ENCODE measurements at regions not wholly inside any gene's neighbourhood (a gene's known extent, or its start where the extent isn't known, plus 50 kb on each side); places are given as distances from the start of the nearest gene placed in this dataset.

DNA sequence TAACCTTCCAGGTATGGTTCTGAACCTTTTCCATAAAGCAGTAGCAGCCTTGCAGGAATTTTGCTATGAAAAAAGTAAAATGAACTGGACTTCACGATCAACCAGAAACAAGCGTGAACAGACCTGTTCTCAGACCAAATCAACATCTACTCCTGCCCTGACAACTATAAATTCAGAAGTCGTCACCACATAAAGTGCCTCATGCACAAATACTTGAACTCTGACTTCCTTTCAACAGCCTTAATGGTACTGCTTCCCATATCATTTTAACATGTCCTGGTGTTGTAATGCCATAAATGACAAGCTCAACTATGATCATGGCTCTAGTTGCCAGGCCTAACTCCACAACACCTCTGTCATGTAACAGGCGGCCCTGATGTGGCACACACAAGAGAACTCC, 262.4 kb downstream of the MTX2 start:
- H3K4me3 ChIP-seq (ENCODE audit: low read depth, low read length) = no peak overlapping the region
- no peaks in the 10 kb centered on the region for H3K36me3 ChIP-seq (ENCODE audit: control insufficient read depth in 2 of 2, insufficient read depth in 1 of 2, low read length in 2 of 2)
- ChIA-PET POLR2A (no interaction called here), CTCF (no interaction called here)
- H3K9me3 ChIP-seq (ENCODE audit: control insufficient read depth, insufficient read depth, low read depth, low read length) = no peaks in the 10 kb centered on the region
- no peak overlapping the region for H3K27ac ChIP-seq (ENCODE audit: extremely low read depth, low read depth, low read length)
- no peaks in the 10 kb centered on the region for H3K4me1 ChIP-seq (ENCODE audit: control insufficient read depth, insufficient read depth, low read length)
- no peak for TF ChIP-seq SP2 (tag by site-specific recombination; IDR thresholded peaks at IDR 0.05)
- TF ChIP-seq, protein P1, sequence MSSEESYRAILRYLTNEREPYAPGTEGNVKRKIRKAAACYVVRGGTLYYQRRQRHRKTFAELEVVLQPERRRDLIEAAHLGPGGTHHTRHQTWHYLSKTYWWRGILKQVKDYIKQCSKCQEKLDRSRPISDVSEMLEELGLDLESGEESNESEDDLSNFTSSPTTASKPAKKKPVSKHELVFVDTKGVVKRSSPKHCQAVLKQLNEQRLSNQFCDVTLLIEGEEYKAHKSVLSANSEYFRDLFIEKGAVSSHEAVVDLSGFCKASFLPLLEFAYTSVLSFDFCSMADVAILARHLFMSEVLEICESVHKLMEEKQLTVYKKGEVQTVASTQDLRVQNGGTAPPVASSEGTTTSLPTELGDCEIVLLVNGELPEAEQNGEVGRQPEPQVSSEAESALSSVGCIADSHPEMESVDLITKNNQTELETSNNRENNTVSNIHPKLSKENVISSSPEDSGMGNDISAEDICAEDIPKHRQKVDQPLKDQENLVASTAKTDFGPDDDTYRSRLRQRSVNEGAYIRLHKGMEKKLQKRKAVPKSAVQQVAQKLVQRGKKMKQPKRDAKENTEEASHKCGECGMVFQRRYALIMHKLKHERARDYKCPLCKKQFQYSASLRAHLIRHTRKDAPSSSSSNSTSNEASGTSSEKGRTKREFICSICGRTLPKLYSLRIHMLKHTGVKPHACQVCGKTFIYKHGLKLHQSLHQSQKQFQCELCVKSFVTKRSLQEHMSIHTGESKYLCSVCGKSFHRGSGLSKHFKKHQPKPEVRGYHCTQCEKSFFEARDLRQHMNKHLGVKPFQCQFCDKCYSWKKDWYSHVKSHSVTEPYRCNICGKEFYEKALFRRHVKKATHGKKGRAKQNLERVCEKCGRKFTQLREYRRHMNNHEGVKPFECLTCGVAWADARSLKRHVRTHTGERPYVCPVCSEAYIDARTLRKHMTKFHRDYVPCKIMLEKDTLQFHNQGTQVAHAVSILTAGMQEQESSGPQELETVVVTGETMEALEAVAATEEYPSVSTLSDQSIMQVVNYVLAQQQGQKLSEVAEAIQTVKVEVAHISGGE (tag by site-specific recombination; conservative IDR thresholded peaks at IDR 0.05; ENCODE audit: low read depth) = no peak
- TF ChIP-seq GLIS1 (tag by site-specific recombination; IDR thresholded peaks at IDR 0.05) = no peak
- peak; percentile 82 for TF ChIP-seq FEZF1 (tag by site-specific recombination; IDR thresholded peaks at IDR 0.05)
- TF ChIP-seq, protein P2, sequence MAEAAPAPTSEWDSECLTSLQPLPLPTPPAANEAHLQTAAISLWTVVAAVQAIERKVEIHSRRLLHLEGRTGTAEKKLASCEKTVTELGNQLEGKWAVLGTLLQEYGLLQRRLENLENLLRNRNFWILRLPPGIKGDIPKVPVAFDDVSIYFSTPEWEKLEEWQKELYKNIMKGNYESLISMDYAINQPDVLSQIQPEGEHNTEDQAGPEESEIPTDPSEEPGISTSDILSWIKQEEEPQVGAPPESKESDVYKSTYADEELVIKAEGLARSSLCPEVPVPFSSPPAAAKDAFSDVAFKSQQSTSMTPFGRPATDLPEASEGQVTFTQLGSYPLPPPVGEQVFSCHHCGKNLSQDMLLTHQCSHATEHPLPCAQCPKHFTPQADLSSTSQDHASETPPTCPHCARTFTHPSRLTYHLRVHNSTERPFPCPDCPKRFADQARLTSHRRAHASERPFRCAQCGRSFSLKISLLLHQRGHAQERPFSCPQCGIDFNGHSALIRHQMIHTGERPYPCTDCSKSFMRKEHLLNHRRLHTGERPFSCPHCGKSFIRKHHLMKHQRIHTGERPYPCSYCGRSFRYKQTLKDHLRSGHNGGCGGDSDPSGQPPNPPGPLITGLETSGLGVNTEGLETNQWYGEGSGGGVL (tag by site-specific recombination; IDR thresholded peaks at IDR 0.05) = no peak
- TF ChIP-seq GLI2 (tag by site-specific recombination; IDR thresholded peaks at IDR 0.05; ENCODE audit: borderline replicate concordance, low read depth) = 0 out of 2 replicates have a peak, but pooled peaks have one; percentile 20
- peak; percentile 57 for TF ChIP-seq ZBTB17 (tag by site-specific recombination; IDR thresholded peaks at IDR 0.05)
- TF ChIP-seq ZNF701 (tag by site-specific recombination; IDR thresholded peaks at IDR 0.05) = no peak
- TF ChIP-seq, protein P3, sequence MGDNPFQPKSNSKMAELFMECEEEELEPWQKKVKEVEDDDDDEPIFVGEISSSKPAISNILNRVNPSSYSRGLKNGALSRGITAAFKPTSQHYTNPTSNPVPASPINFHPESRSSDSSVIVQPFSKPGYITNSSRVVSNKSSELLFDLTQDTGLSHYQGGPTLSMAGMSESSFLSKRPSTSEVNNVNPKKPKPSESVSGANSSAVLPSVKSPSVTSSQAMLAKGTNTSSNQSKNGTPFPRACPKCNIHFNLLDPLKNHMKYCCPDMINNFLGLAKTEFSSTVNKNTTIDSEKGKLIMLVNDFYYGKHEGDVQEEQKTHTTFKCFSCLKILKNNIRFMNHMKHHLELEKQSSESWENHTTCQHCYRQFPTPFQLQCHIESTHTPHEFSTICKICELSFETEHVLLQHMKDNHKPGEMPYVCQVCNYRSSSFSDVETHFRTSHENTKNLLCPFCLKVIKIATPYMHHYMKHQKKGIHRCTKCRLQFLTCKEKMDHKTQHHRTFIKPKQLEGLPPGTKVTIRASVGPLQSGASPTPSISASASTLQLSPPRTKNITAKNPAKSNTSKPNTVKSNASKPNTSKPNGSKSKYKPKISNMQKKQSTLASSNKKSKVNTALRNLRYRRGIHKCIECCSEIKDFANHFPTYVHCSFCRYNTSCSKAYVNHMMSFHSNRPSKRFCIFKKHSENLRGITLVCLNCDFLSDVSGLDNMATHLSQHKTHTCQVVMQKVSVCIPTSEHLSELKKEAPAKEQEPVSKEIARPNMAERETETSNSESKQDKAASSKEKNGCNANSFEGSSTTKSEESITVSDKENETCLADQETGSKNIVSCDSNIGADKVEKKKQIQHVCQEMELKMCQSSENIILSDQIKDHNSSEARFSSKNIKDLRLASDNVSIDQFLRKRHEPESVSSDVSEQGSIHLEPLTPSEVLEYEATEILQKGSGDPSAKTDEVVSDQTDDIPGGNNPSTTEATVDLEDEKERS (tag by site-specific recombination; IDR thresholded peaks at IDR 0.05) = no peak
- TF ChIP-seq ZFP41 (tag by site-specific recombination; IDR thresholded peaks at IDR 0.05; ENCODE audit: borderline replicate concordance) = no peak
- TF ChIP-seq ZNF561 (tag by site-specific recombination; IDR thresholded peaks at IDR 0.05; ENCODE audit: borderline replicate concordance) = 0 out of 2 replicates have a peak, but pooled peaks have one; percentile 29
- TF ChIP-seq ZNF155 (tag by site-specific recombination; IDR thresholded peaks at IDR 0.05) = no peak
- TF ChIP-seq ZNF510 (tag by site-specific recombination; IDR thresholded peaks at IDR 0.05; ENCODE audit: insufficient replicate concordance) = no peak
- TF ChIP-seq, protein P4, sequence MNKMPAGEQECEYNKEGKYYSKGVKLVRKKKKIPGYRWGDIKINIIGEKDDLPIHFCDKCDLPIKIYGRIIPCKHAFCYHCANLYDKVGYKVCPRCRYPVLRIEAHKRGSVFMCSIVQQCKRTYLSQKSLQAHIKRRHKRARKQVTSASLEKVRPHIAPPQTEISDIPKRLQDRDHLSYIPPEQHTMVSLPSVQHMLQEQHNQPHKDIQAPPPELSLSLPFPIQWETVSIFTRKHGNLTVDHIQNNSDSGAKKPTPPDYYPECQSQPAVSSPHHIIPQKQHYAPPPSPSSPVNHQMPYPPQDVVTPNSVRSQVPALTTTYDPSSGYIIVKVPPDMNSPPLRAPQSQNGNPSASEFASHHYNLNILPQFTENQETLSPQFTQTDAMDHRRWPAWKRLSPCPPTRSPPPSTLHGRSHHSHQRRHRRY (tag by site-specific recombination; IDR thresholded peaks at IDR 0.05) = no peak
- no peak for TF ChIP-seq ZNF239 (tag by site-specific recombination; IDR thresholded peaks at IDR 0.05)
- no peak for TF ChIP-seq ZNF133 (tag by site-specific recombination; IDR thresholded peaks at IDR 0.05)
- TF ChIP-seq ZNF48 (tag by site-specific recombination; IDR thresholded peaks at IDR 0.05) = no peak
- TF ChIP-seq SCRT1 (tag by site-specific recombination; IDR thresholded peaks at IDR 0.05; ENCODE audit: borderline replicate concordance) = no peak
- no peak for TF ChIP-seq ZFHX2 (tag by site-specific recombination; conservative IDR thresholded peaks at IDR 0.05)
- TF ChIP-seq, protein P5, sequence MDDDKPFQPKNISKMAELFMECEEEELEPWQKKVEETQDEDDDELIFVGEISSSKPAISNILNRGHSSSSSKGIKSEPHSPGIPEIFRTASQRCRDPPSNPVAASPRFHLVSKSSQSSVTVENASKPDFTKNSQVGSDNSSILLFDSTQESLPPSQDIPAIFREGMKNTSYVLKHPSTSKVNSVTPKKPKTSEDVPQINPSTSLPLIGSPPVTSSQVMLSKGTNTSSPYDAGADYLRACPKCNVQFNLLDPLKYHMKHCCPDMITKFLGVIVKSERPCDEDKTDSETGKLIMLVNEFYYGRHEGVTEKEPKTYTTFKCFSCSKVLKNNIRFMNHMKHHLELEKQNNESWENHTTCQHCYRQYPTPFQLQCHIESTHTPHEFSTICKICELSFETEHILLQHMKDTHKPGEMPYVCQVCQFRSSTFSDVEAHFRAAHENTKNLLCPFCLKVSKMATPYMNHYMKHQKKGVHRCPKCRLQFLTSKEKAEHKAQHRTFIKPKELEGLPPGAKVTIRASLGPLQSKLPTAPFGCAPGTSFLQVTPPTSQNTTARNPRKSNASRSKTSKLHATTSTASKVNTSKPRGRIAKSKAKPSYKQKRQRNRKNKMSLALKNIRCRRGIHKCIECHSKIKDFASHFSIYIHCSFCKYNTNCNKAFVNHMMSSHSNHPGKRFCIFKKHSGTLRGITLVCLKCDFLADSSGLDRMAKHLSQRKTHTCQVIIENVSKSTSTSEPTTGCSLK (tag by site-specific recombination; IDR thresholded peaks at IDR 0.05) = no peak
- TF ChIP-seq ZXDB (tag by site-specific recombination; IDR thresholded peaks at IDR 0.05) = no peak
- no peak for TF ChIP-seq MEIS1 (CRISPR knock-in tag; IDR thresholded peaks at IDR 0.05; ENCODE audit: borderline replicate concordance)
- TF ChIP-seq, protein P6, sequence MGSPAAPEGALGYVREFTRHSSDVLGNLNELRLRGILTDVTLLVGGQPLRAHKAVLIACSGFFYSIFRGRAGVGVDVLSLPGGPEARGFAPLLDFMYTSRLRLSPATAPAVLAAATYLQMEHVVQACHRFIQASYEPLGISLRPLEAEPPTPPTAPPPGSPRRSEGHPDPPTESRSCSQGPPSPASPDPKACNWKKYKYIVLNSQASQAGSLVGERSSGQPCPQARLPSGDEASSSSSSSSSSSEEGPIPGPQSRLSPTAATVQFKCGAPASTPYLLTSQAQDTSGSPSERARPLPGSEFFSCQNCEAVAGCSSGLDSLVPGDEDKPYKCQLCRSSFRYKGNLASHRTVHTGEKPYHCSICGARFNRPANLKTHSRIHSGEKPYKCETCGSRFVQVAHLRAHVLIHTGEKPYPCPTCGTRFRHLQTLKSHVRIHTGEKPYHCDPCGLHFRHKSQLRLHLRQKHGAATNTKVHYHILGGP (tag by site-specific recombination; IDR thresholded peaks at IDR 0.05) = no peak
